ENCODE measurements at regions not wholly inside any gene's neighbourhood (a gene's known extent, or its start where the extent isn't known, plus 50 kb on each side); places are given as distances from the start of the nearest gene placed in this dataset.

- TF ChIP-seq CTCF (IDR thresholded peaks at IDR 0.05) (no peak), POLR2A (IDR thresholded peaks at IDR 0.05) (no peak)
Measured at GRCh38 chr3:105960381-105960780, 91.6 kb upstream of the CBLB start.

Data from Peyer's patch (tissue), 4 donors.